ENCODE measurements at regions not wholly inside any gene's neighbourhood (a gene's known extent, or its start where the extent isn't known, plus 50 kb on each side); places are given as distances from the start of the nearest gene placed in this dataset.

DNA sequence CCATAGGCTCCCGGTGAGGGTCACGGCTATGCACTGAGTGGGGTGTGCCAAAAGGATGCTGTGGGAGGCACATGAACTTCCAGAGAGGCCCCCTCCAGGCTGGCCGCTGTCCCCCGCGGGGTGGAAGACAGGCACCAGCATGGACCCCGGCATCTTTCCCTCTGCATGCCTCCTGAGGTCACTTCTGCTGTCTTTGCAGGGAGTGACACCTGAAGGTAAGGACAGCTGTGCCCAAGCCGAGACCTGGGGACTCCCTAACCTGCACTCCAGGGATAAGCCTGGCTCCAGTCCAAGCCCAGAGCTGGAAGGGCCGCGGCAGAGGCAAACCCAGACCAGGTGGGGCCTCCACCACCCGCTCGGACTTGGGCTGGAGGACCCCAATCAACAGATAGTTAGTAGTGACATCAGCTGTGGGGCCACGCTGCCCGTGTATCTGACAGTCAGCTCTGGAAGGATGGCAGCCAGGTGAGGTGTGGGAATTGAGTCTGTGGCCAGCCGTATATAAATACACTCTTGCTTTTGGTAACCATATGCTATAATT is 340.7 kb upstream of the MKI67 start:
- Mint-ChIP-seq H3K27me3 (ENCODE audit: low read depth) (no peaks in the 10 kb centered on the region), H3K4me1 (ENCODE audit: low read depth) (no peaks in the 10 kb centered on the region), H3K9me3 (ENCODE audit: insufficient read depth) (no peaks in the 10 kb centered on the region), H3K36me3 (ENCODE audit: low read depth) (no peaks in the 10 kb centered on the region), H3K4me3 (no peak overlapping the region), H3K27ac (no peak overlapping the region)
- no peak for DNase-seq
- ChIA-PET CTCF (no interaction called here), POLR2A (no interaction called here)
- no peak for ATAC-seq

DNA sequence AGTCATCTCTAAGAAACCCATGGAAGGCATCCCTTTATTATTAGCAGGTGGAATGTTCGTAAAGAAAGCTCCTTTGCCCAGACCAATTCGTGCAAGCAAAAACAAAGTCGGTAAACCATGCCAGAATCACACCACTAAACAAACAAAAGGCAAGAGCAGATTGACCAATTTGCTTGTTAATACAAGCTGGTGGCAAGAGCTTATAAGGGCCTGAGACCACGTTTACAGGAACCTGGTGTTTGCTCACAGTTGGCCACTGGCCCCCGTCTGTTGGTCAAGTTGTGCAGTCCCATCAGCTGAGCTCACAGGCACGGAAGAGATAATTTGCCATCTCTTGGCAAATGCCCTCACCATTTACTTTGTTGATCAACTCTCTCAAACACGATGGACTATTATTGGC is 342.2 kb upstream of the MKI67 start:
- no peak for ATAC-seq
- H3K27ac Mint-ChIP-seq, result no peak overlapping the region
- no peaks in the 10 kb centered on the region for H3K27me3 Mint-ChIP-seq (ENCODE audit: low read depth)
- no peaks in the 10 kb centered on the region for H3K9me3 Mint-ChIP-seq (ENCODE audit: insufficient read depth)
- ChIA-PET POLR2A (no interaction called here), CTCF (no interaction called here)
- no peaks in the 10 kb centered on the region for H3K36me3 Mint-ChIP-seq (ENCODE audit: low read depth)
- no peak for DNase-seq
- H3K4me1 Mint-ChIP-seq (ENCODE audit: low read depth), result no peaks in the 10 kb centered on the region
- H3K4me3 Mint-ChIP-seq, result no peak overlapping the region

DNA sequence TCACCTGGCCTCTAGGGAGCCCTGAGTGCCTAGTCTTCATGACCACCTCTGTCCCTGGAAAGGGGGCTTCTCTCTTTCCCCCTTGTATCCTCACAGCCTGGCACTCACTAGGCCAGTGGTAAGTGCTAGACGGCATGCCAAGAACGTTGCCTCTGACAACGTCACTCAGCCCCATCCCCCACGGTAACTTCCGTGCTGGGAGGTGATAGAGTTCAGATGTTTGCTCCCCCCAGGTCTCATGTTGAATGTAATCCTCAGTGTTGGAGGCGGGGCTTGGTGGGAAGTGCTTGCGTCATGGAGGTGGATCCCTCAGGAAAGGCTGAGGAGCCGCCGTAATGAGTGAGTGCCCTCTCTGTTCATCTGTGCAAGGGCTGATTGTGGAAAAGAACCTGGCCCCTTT is 343.3 kb upstream of the MKI67 start:
- ATAC-seq (no peak), DNase-seq (no peak)
- no peak overlapping the region for H3K27ac Mint-ChIP-seq
- CTCF ChIA-PET, result no interaction called here
- H3K4me3 Mint-ChIP-seq, result no peak overlapping the region
- no peaks in the 10 kb centered on the region for H3K36me3 Mint-ChIP-seq (ENCODE audit: low read depth)
- H3K27me3 Mint-ChIP-seq (ENCODE audit: low read depth), result no peaks in the 10 kb centered on the region
- H3K4me1 Mint-ChIP-seq (ENCODE audit: low read depth), result no peaks in the 10 kb centered on the region
- H3K9me3 Mint-ChIP-seq (ENCODE audit: insufficient read depth), result no peaks in the 10 kb centered on the region
- POLR2A ChIA-PET, result no interaction called here

DNA sequence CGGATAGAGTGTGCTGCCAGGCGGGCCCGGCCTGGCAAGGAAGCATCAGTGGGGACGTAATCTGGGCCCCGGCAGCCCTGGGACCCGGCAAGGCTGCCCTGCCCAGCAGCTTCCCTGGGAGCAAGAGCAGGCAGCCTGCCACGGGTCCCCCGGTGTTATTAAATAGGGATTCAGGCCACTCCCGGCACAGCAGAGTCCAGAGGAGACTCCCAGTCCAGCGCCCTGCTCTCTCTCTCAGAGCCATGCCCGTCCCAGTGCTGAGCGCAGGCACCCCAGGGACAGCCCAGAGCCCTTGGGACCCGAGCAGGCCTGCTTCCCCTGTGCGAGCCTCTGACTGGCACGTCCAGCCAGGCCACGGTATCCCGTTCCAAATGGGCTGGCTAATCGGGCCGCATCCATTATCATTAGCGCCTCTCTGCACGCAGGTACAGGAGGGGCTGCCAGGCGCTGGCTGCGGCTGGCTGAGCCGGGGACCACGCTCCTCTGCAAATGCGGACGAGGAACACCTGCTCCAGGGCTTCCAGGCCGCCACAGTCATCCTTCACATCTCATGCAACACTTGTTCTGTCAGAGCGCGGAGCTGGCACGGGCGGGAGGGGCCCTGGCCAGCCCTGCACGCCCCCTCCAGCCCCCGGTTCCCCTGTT is 344.2 kb upstream of the MKI67 start:
- Mint-ChIP-seq H3K4me1 (ENCODE audit: low read depth) (no peaks in the 10 kb centered on the region), H3K9me3 (ENCODE audit: insufficient read depth) (no peaks in the 10 kb centered on the region), H3K27me3 (ENCODE audit: low read depth) (no peaks in the 10 kb centered on the region), H3K27ac (no peak overlapping the region), H3K36me3 (ENCODE audit: low read depth) (no peaks in the 10 kb centered on the region), H3K4me3 (no peak overlapping the region)
- no peak for DNase-seq
- no peak for ATAC-seq
- ChIA-PET POLR2A (no interaction called here), CTCF (no interaction called here)

DNA sequence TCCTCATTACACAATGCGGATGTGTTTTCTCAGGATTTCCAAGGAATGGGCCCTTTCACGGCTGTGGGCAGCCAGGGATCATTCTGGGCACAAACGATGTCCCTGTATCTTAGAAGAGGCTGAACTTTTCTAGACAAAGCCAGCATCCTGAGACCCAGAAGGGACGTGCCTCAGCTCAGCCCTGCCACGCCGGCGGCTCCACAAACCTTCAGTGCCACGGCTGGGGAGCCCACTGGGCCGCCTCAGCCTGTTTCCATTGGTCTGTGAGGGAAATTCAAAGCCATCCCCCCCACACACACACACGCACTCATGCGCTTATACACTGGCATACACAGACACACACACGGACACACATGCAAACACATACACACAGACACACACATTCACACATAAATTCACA is 344.9 kb upstream of the MKI67 start:
- Mint-ChIP-seq H3K4me3 (no peak overlapping the region), H3K9me3 (ENCODE audit: insufficient read depth) (no peaks in the 10 kb centered on the region), H3K36me3 (ENCODE audit: low read depth) (no peaks in the 10 kb centered on the region), H3K27me3 (ENCODE audit: low read depth) (no peaks in the 10 kb centered on the region), H3K27ac (no peak overlapping the region), H3K4me1 (ENCODE audit: low read depth) (no peaks in the 10 kb centered on the region)
- DNase-seq (no peak), ATAC-seq (no peak)
- CTCF ChIA-PET, result no interaction called here
- POLR2A ChIA-PET, result no interaction called here

DNA sequence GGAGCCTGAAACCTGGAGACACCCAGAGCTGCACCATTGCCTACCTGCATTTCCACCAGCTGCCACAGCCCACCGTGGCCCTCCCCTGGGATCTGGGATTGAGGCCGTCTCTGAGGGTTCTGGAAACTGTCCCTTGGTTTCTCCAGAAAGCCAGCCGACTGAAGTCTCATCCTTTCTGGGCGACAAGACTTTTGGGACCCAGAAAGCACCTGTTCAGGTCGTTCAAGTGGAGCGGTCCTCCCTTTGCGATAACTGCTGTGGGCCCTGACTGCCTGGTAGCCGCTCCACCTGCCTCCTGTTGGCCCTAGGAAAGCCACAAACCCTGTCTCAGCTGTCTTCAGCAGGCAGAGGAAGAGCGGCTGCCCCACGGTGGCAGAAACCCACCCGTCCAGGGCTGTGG is 346.0 kb upstream of the MKI67 start:
- H3K4me1 Mint-ChIP-seq (ENCODE audit: low read depth), result no peaks in the 10 kb centered on the region
- no peaks in the 10 kb centered on the region for H3K9me3 Mint-ChIP-seq (ENCODE audit: insufficient read depth)
- no peak overlapping the region for H3K27ac Mint-ChIP-seq
- H3K36me3 Mint-ChIP-seq (ENCODE audit: low read depth), result no peaks in the 10 kb centered on the region
- DNase-seq (no peak), ATAC-seq (no peak)
- ChIA-PET CTCF (no interaction called here), POLR2A (no interaction called here)
- H3K27me3 Mint-ChIP-seq (ENCODE audit: low read depth), result no peaks in the 10 kb centered on the region
- no peak overlapping the region for H3K4me3 Mint-ChIP-seq

DNA sequence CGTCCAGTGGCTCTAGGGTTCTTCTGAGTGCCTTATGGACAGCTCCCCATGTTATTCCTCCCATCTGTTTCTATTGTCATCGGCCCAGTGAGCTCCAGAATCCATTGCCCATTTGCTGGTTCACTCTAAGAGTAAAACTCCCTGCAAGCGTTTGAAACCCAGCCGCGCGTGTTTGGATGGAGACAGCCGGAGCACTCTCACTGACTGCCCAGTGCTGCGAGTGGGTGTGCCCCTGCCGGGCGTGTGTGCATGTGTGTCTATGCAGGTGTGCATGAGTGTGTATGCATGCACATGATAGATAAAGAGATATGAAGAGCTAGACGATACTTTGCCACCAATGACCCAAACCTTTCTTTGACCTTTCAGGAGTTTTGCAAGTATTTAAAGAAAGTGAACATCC is 347.2 kb upstream of the MKI67 start:
- no peaks in the 10 kb centered on the region for H3K36me3 Mint-ChIP-seq (ENCODE audit: low read depth)

DNA sequence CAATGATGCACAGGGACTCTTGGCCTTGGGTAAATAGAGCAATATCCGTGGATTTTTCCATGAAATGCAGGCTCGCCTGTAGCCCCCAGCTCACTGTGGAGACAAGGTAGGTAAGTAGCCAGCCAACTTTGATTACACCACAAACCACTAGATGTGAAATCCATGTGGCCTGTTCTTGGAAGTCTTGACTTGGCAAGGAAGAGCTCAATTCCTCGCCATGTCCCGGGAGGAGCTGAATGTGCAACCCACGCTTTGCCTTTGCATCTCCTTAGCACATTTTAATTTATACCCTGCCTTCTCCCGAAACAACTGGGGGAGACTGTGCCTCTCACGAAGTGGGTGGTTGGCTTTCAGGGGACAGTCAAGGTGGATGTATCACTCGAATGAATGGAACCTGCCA is 347.7 kb upstream of the MKI67 start:
- ChIA-PET POLR2A (no interaction called here), CTCF (no interaction called here)
- Mint-ChIP-seq H3K27ac (no peak overlapping the region), H3K4me3 (no peak overlapping the region), H3K4me1 (ENCODE audit: low read depth) (no peaks in the 10 kb centered on the region), H3K27me3 (ENCODE audit: low read depth) (no peaks in the 10 kb centered on the region), H3K36me3 (ENCODE audit: low read depth) (no peaks in the 10 kb centered on the region), H3K9me3 (ENCODE audit: insufficient read depth) (no peaks in the 10 kb centered on the region)
- DNase-seq, result no peak
- ATAC-seq, result no peak

More for the DNA sequence above, 347.2 kb upstream of the MKI67 start:
- Mint-ChIP-seq H3K4me1 (ENCODE audit: low read depth) (no peaks in the 10 kb centered on the region), H3K4me3 (no peak overlapping the region), H3K27me3 (ENCODE audit: low read depth) (no peaks in the 10 kb centered on the region), H3K9me3 (ENCODE audit: insufficient read depth) (no peaks in the 10 kb centered on the region), H3K27ac (no peak overlapping the region)
- DNase-seq (no peak), ATAC-seq (no peak)
- CTCF ChIA-PET, result no interaction called here
- POLR2A ChIA-PET, result no interaction called here

DNA sequence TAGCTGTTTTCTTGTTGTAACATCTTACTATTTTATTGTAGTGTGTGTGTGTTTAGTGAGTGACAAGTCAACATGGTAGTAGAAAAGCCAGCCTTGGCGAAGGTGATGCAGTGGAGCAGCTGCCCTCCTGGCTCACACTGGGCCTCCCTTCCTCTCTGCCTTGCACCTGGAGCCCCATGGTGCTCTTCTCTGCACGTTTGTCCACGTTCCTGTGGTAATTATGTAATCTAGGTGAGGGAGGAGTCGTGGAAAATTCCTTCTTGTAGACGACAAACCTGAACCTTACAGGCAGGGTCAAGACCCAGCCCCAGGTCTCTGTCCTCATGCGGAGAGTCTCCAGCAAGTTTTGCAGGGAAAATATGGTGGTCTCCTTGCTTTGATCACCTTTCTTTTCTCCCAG is 348.3 kb upstream of the MKI67 start:
- Mint-ChIP-seq H3K27me3 (ENCODE audit: low read depth) (no peaks in the 10 kb centered on the region), H3K36me3 (ENCODE audit: low read depth) (no peaks in the 10 kb centered on the region), H3K27ac (no peak overlapping the region), H3K4me3 (no peak overlapping the region), H3K4me1 (ENCODE audit: low read depth) (no peaks in the 10 kb centered on the region), H3K9me3 (ENCODE audit: insufficient read depth) (no peaks in the 10 kb centered on the region)
- CTCF ChIA-PET, result no interaction called here
- DNase-seq (no peak), ATAC-seq (no peak)
- POLR2A ChIA-PET, result no interaction called here

DNA sequence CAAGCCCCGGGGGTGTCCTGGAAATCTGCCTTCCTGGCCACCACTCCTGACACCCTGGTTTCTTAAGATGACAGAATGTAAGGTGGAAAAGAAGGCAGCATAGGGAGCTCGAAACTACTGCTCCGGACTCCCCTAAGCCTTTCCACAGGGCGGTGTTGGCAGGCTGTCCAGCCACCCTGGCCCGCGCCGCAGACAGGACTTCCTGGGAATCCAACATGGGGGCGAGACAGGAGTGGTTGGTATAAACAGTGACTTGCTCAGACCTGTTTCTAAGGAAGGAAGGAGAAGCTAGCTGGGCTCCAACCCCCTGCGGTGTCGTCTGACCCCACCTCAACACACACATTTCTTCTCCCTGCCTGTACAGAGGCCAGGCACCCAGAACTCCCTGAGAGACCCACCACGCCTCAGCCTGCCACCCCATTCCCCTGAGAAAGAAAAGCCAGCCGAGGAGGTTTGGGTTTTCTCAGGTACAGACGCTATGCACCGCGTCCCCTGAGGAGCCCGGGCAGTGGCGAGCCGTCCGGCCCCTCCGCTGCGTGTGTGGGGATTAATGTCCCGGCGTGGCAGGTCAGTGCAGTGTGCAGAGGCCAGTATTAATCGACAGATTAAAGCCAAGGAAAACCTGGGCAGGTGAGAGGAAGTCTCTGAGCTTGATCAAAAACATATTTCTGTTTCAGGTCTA is 349.6 kb upstream of the MKI67 start:
- no peak overlapping the region for H3K27ac Mint-ChIP-seq
- DNase-seq (no peak), ATAC-seq (no peak)
- CTCF ChIA-PET, result no interaction called here
- no peaks in the 10 kb centered on the region for H3K27me3 Mint-ChIP-seq (ENCODE audit: low read depth)
- POLR2A ChIA-PET, result no interaction called here
- no peaks in the 10 kb centered on the region for H3K36me3 Mint-ChIP-seq (ENCODE audit: low read depth)
- H3K4me1 Mint-ChIP-seq (ENCODE audit: low read depth), result no peaks in the 10 kb centered on the region
- H3K4me3 Mint-ChIP-seq, result no peak overlapping the region
- H3K9me3 Mint-ChIP-seq (ENCODE audit: insufficient read depth), result no peaks in the 10 kb centered on the region

DNA sequence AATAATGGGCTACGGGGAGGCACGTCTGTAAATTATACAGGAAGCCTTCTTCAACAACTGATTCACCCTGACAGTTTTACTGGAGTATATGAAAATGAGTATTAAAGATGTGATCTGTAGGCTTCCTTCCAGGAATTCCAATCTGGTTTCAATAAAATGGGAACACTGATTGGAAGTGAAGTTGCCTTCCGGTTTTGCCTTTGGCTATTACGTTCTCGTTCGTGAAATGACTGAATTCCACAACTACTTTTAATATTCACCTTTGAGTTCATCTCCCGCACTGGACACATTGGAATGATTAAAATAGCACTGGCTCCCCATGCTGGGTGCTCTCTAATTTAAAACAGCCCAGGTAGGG is 350.1 kb upstream of the MKI67 start:
- ChIA-PET POLR2A (no interaction called here), CTCF (no interaction called here)
- no peaks in the 10 kb centered on the region for H3K36me3 Mint-ChIP-seq (ENCODE audit: low read depth)
- DNase-seq (no peak), ATAC-seq (no peak)
- no peak overlapping the region for H3K4me3 Mint-ChIP-seq
- H3K4me1 Mint-ChIP-seq (ENCODE audit: low read depth), result no peaks in the 10 kb centered on the region
- H3K9me3 Mint-ChIP-seq (ENCODE audit: insufficient read depth), result no peaks in the 10 kb centered on the region
- no peak overlapping the region for H3K27ac Mint-ChIP-seq
- H3K27me3 Mint-ChIP-seq (ENCODE audit: low read depth), result no peaks in the 10 kb centered on the region

DNA sequence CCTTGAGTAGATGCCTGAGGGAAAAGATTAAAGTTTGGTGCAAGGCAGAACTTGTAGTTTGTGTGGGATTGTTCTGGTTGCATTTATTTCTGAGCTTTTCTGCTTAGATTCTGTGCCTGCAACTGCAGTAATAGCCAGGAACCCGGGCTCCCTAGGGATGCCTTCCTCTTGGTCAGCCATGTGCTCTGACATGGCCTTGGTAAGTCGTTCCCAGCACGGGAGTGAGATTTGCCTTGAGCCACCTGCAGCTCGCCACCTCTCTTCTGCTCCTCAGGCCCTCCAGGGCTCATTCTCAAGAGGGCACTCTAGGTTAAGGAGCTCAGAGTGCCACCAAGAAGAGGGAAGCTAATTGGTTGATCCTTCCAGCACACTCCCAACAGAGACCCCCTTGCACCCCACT is 350.6 kb upstream of the MKI67 start:
- no peak for ATAC-seq
- no peaks in the 10 kb centered on the region for H3K4me1 Mint-ChIP-seq (ENCODE audit: low read depth)
- DNase-seq, result no peak
- no peak overlapping the region for H3K4me3 Mint-ChIP-seq
- no peaks in the 10 kb centered on the region for H3K27me3 Mint-ChIP-seq (ENCODE audit: low read depth)
- CTCF ChIA-PET, result no interaction called here
- POLR2A ChIA-PET, result no interaction called here
- no peak overlapping the region for H3K27ac Mint-ChIP-seq
- H3K36me3 Mint-ChIP-seq (ENCODE audit: low read depth), result no peaks in the 10 kb centered on the region
- no peaks in the 10 kb centered on the region for H3K9me3 Mint-ChIP-seq (ENCODE audit: insufficient read depth)

DNA sequence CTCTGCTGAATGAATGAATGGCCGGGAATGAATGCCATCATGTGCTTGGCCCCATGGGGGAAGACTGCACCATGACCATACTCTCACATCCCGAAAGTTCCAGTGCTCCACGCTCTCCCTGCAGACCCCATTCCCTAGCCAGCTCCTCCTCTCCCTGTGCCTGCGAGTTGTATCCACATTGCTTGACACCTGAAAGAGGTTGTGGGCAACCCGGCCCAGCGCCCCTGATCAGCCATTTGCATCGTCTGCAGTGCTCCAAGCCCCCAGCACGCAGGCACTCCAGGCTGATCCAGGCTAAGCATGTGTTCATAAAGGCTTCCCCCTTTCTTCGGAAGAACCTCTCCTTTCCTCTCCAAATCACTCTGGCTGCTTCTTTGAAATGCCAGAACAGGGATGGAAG is 354.4 kb upstream of the MKI67 start:
- Mint-ChIP-seq H3K27me3 (ENCODE audit: low read depth) (no peaks in the 10 kb centered on the region), H3K4me3 (no peak overlapping the region), H3K9me3 (ENCODE audit: insufficient read depth) (no peaks in the 10 kb centered on the region), H3K27ac (no peak overlapping the region), H3K36me3 (ENCODE audit: low read depth) (no peaks in the 10 kb centered on the region), H3K4me1 (ENCODE audit: low read depth) (no peaks in the 10 kb centered on the region)
- CTCF ChIA-PET, result no interaction called here
- DNase-seq (no peak), ATAC-seq (no peak)
- POLR2A ChIA-PET, result no interaction called here
